GM23338 (cell line): ENCODE measurements at regions not wholly inside any gene's neighbourhood (a gene's known extent, or its start where the extent isn't known, plus 50 kb on each side); places are given as distances from the start of the nearest gene placed in this dataset.

Source experiments
- ATAC-seq: fragments of 200-7000 bp; cut with Tn5 transposase; 3 replicates; pipeline ENCODE4 v1.9.1; 2020
- DNase-seq: peaks from one replicate; pipeline ENCODE4 v3.0.0-alpha.2; 2015; ENCODE audit warnings: low spot score
- H2AFZ ChIP-seq: fragments of 200-600 bp; sonication (generic); 2 replicates; pipeline ENCODE4 v1.8.0; 2016; ENCODE audit warnings: antibody characterized with exemption, mild to moderate bottlenecking, moderate library complexity
- H3F3A ChIP-seq: fragments of 200-600 bp; sonication (generic); replicated peaks from 2 replicates; pipeline ENCODE4 v1.8.0; 2017; ENCODE audit warnings: antibody characterized with exemption, mixed run types, low read depth
- H3K27ac ChIP-seq: fragments of 200-600 bp; sonication (generic); 2 replicates; pipeline ENCODE4 v1.6.1; 2016; ENCODE audit warnings: low read depth
- H3K27me3 ChIP-seq: fragments of 200-600 bp; sonication (generic); 2 replicates; pipeline ENCODE4 v1.8.0; 2016; ENCODE audit warnings: mild to moderate bottlenecking, mixed run types, moderate library complexity; ENCODE audit not compliant: insufficient read depth
- H3K36me3 ChIP-seq: fragments of 200-600 bp; sonication (generic); 2 replicates; pipeline ENCODE4 v1.8.0; 2016; ENCODE audit warnings: mild to moderate bottlenecking; ENCODE audit not compliant: insufficient read depth
- H3K4me1 ChIP-seq: fragments of 200-600 bp; sonication (generic); 2 replicates; pipeline ENCODE4 v1.8.0; 2016; ENCODE audit warnings: mild to moderate bottlenecking, moderate library complexity; ENCODE audit not compliant: insufficient read depth
- H3K4me2 ChIP-seq: fragments of 200-600 bp; sonication (generic); 2 replicates; pipeline ENCODE4 v1.7.1; 2017; ENCODE audit warnings: mixed run types
- H3K4me3 ChIP-seq: fragments of 200-600 bp; sonication (generic); 2 replicates; pipeline ENCODE4 v1.6.1; 2016; ENCODE audit warnings: mixed run types
- H3K79me2 ChIP-seq: fragments of 200-600 bp; sonication (generic); replicated peaks from 2 replicates; pipeline ENCODE4 v1.8.0; 2017; ENCODE audit warnings: mild to moderate bottlenecking; ENCODE audit not compliant: insufficient read depth
- H3K9me2 ChIP-seq: fragments of 200-600 bp; sonication (generic); 2 replicates; pipeline ENCODE4 v1.8.0; 2017; ENCODE audit not compliant: insufficient read depth
- H4K20me1 ChIP-seq: fragments of 200-600 bp; sonication (generic); replicated peaks from 2 replicates; pipeline ENCODE4 v1.8.0; 2017; ENCODE audit warnings: mild to moderate bottlenecking; ENCODE audit not compliant: insufficient read depth
- H3K27ac Mint-ChIP-seq: 2 replicates; pipeline ENCODE4 v1.8.0; 2020; ENCODE audit warnings: inconsistent platforms, mild to moderate bottlenecking, moderate library complexity, mixed read lengths
- H3K27me3 Mint-ChIP-seq: 3 replicates; pipeline ENCODE4 v1.8.0; 2022; ENCODE audit warnings: low read depth, mild to moderate bottlenecking, moderate library complexity, mixed read lengths, inconsistent platforms; ENCODE audit not compliant: insufficient read depth, poor library complexity
- H3K36me3 Mint-ChIP-seq: 3 replicates; pipeline ENCODE4 v1.8.0; 2021; ENCODE audit warnings: low read depth, mild to moderate bottlenecking, inconsistent platforms, moderate library complexity, mixed read lengths
- H3K4me1 Mint-ChIP-seq: 3 replicates; pipeline ENCODE4 v1.8.0; 2020; ENCODE audit warnings: mild to moderate bottlenecking, inconsistent platforms, mixed read lengths
- H3K4me3 Mint-ChIP-seq: 3 replicates; pipeline ENCODE4 v1.8.0; 2021; ENCODE audit warnings: moderate library complexity, mild to moderate bottlenecking, inconsistent platforms, mixed read lengths
- H3K9me3 Mint-ChIP-seq: 3 replicates; pipeline ENCODE4 v1.8.0; 2020; ENCODE audit warnings: moderate library complexity, mild to moderate bottlenecking, inconsistent platforms, mixed read lengths
- CREB1 ChIP-seq: fragments of 250-450 bp; sonication (Bioruptor Pico); IDR thresholded peaks from 2 replicates; pipeline ENCODE4 v1.5.0; 2020; ENCODE audit warnings: low read depth, mild to moderate bottlenecking, moderate library complexity
- EZH2 ChIP-seq: fragments of 200-600 bp; sonication (generic); IDR thresholded peaks from one replicate; pipeline ENCODE4 v1.8.0; 2017; ENCODE audit warnings: antibody characterized with exemption, mild to moderate bottlenecking, low read depth; ENCODE audit not compliant: unreplicated experiment
- EZH2phosphoT487 ChIP-seq: fragments of 200-600 bp; sonication (generic); IDR thresholded peaks from one replicate; pipeline ENCODE4 v1.8.1; 2018; ENCODE audit warnings: antibody characterized with exemption; ENCODE audit not compliant: unreplicated experiment
- JUNB ChIP-seq: IDR thresholded peaks from one replicate; pipeline ENCODE4 v1.6.1; 2016; ENCODE audit warnings: antibody characterized with exemption; ENCODE audit not compliant: unreplicated experiment
- NANOG ChIP-seq: IDR thresholded peaks from 2 replicates; pipeline ENCODE4 v1.6.1; 2016; ENCODE audit warnings: antibody characterized with exemption, borderline replicate concordance
- POLR2AphosphoS5 ChIP-seq: IDR thresholded peaks from 2 replicates; pipeline ENCODE4 v1.6.1; 2016; ENCODE audit warnings: antibody characterized with exemption, low read depth
- STAT1 ChIP-seq: IDR thresholded peaks from one replicate; pipeline ENCODE4 v1.6.1; 2016; ENCODE audit warnings: antibody characterized with exemption; ENCODE audit not compliant: unreplicated experiment
- ZNF114 ChIP-seq: fragments of 250-450 bp; sonication (Bioruptor Pico); IDR thresholded peaks from 2 replicates; pipeline ENCODE4 v1.5.0; 2020; ENCODE audit warnings: mild to moderate bottlenecking, moderate library complexity
- ZNF331 ChIP-seq: fragments of 250-450 bp; sonication (Bioruptor Pico); IDR thresholded peaks from 2 replicates; pipeline ENCODE4 v1.5.0; 2020; ENCODE audit warnings: low read depth, mild to moderate bottlenecking, moderate library complexity
- TF ChIP-seq, protein P1 (sequence below): fragments of 250-450 bp; sonication (Bioruptor Pico); IDR thresholded peaks from 2 replicates; pipeline ENCODE4 v1.5.0; 2020; ENCODE audit warnings: mild to moderate bottlenecking, moderate library complexity
- TF ChIP-seq, protein P2 (sequence below): IDR thresholded peaks from 2 replicates; pipeline ENCODE4 v1.6.1; 2016; ENCODE audit warnings: antibody characterized with exemption
- TF ChIP-seq, protein P3 (sequence below): IDR thresholded peaks from one replicate; pipeline ENCODE4 v1.6.1; 2018; ENCODE audit warnings: antibody characterized with exemption; ENCODE audit not compliant: unreplicated experiment
- TF ChIP-seq, protein P4 (sequence below), 2 experiments: fragments of 200-600 bp in 1 of 2; sonication (generic) in 1 of 2; conservative IDR thresholded peaks; 2 replicates each; pipeline versions ENCODE4 v1.5.1 to v1.6.1; 2016 to 2017; ENCODE audit warnings: antibody characterized with exemption in 2 of 2, low read depth in 2 of 2, mild to moderate bottlenecking in 2 of 2, moderate library complexity in 1 of 2

DNA sequence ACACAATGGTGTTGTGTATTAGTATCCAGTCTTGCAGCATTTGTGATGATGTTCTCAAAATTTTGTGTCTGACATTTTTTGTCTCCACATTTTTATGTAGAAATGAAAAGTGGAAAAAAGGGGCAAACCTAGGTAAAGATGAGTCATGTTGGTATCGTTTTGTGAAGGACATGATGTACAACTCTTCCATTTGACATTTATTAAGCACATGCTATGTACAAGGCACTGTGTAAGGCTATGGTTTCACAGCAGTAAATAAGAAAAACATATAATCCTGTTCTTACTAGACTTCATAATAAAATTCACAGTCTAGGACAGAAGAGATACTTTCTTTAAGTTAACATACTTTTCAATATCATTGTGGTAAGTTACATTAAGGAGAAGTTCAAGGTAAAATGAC, 143.5 kb upstream of the CNTN4 start:
- no peak for TF ChIP-seq NANOG
- TF ChIP-seq, protein P1, sequence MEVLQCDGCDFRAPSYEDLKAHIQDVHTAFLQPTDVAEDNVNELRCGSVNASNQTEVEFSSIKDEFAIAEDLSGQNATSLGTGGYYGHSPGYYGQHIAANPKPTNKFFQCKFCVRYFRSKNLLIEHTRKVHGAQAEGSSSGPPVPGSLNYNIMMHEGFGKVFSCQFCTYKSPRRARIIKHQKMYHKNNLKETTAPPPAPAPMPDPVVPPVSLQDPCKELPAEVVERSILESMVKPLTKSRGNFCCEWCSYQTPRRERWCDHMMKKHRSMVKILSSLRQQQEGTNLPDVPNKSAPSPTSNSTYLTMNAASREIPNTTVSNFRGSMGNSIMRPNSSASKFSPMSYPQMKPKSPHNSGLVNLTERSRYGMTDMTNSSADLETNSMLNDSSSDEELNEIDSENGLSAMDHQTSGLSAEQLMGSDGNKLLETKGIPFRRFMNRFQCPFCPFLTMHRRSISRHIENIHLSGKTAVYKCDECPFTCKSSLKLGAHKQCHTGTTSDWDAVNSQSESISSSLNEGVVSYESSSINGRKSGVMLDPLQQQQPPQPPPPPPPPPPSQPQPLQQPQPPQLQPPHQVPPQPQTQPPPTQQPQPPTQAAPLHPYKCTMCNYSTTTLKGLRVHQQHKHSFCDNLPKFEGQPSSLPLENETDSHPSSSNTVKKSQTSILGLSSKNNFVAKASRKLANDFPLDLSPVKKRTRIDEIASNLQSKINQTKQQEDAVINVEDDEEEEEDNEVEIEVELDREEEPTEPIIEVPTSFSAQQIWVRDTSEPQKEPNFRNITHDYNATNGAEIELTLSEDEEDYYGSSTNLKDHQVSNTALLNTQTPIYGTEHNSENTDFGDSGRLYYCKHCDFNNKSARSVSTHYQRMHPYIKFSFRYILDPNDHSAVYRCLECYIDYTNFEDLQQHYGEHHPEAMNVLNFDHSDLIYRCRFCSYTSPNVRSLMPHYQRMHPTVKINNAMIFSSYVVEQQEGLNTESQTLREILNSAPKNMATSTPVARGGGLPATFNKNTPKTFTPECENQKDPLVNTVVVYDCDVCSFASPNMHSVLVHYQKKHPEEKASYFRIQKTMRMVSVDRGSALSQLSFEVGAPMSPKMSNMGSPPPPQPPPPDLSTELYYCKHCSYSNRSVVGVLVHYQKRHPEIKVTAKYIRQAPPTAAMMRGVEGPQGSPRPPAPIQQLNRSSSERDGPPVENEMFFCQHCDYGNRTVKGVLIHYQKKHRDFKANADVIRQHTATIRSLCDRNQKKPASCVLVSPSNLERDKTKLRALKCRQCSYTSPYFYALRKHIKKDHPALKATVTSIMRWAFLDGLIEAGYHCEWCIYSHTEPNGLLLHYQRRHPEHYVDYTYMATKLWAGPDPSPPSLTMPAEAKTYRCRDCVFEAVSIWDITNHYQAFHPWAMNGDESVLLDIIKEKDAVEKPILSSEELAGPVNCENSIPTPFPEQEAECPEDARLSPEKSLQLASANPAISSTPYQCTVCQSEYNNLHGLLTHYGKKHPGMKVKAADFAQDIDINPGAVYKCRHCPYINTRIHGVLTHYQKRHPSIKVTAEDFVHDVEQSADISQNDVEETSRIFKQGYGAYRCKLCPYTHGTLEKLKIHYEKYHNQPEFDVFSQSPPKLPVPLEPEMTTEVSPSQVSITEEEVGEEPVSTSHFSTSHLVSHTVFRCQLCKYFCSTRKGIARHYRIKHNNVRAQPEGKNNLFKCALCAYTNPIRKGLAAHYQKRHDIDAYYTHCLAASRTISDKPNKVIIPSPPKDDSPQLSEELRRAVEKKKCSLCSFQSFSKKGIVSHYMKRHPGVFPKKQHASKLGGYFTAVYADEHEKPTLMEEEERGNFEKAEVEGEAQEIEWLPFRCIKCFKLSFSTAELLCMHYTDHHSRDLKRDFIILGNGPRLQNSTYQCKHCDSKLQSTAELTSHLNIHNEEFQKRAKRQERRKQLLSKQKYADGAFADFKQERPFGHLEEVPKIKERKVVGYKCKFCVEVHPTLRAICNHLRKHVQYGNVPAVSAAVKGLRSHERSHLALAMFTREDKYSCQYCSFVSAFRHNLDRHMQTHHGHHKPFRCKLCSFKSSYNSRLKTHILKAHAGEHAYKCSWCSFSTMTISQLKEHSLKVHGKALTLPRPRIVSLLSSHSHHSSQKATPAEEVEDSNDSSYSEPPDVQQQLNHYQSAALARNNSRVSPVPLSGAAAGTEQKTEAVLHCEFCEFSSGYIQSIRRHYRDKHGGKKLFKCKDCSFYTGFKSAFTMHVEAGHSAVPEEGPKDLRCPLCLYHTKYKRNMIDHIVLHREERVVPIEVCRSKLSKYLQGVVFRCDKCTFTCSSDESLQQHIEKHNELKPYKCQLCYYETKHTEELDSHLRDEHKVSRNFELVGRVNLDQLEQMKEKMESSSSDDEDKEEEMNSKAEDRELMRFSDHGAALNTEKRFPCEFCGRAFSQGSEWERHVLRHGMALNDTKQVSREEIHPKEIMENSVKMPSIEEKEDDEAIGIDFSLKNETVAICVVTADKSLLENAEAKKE (CRISPR knock-in tag) = no peak
- TF ChIP-seq ZNF114 = no peak
- TF ChIP-seq ZNF331 = no peak
- TF ChIP-seq, protein P2, sequence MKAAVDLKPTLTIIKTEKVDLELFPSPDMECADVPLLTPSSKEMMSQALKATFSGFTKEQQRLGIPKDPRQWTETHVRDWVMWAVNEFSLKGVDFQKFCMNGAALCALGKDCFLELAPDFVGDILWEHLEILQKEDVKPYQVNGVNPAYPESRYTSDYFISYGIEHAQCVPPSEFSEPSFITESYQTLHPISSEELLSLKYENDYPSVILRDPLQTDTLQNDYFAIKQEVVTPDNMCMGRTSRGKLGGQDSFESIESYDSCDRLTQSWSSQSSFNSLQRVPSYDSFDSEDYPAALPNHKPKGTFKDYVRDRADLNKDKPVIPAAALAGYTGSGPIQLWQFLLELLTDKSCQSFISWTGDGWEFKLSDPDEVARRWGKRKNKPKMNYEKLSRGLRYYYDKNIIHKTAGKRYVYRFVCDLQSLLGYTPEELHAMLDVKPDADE = no peak
- no peak for TF ChIP-seq STAT1
- TF ChIP-seq, protein P3, sequence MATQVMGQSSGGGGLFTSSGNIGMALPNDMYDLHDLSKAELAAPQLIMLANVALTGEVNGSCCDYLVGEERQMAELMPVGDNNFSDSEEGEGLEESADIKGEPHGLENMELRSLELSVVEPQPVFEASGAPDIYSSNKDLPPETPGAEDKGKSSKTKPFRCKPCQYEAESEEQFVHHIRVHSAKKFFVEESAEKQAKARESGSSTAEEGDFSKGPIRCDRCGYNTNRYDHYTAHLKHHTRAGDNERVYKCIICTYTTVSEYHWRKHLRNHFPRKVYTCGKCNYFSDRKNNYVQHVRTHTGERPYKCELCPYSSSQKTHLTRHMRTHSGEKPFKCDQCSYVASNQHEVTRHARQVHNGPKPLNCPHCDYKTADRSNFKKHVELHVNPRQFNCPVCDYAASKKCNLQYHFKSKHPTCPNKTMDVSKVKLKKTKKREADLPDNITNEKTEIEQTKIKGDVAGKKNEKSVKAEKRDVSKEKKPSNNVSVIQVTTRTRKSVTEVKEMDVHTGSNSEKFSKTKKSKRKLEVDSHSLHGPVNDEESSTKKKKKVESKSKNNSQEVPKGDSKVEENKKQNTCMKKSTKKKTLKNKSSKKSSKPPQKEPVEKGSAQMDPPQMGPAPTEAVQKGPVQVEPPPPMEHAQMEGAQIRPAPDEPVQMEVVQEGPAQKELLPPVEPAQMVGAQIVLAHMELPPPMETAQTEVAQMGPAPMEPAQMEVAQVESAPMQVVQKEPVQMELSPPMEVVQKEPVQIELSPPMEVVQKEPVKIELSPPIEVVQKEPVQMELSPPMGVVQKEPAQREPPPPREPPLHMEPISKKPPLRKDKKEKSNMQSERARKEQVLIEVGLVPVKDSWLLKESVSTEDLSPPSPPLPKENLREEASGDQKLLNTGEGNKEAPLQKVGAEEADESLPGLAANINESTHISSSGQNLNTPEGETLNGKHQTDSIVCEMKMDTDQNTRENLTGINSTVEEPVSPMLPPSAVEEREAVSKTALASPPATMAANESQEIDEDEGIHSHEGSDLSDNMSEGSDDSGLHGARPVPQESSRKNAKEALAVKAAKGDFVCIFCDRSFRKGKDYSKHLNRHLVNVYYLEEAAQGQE = no peak
- no peak for TF ChIP-seq CREB1 (CRISPR knock-in tag)
- no peak for TF ChIP-seq POLR2AphosphoS5
- no peak for TF ChIP-seq JUNB
- no peak for TF ChIP-seq EZH2
- TF ChIP-seq EZH2phosphoT487 = no peak
- TF ChIP-seq, protein P4, sequence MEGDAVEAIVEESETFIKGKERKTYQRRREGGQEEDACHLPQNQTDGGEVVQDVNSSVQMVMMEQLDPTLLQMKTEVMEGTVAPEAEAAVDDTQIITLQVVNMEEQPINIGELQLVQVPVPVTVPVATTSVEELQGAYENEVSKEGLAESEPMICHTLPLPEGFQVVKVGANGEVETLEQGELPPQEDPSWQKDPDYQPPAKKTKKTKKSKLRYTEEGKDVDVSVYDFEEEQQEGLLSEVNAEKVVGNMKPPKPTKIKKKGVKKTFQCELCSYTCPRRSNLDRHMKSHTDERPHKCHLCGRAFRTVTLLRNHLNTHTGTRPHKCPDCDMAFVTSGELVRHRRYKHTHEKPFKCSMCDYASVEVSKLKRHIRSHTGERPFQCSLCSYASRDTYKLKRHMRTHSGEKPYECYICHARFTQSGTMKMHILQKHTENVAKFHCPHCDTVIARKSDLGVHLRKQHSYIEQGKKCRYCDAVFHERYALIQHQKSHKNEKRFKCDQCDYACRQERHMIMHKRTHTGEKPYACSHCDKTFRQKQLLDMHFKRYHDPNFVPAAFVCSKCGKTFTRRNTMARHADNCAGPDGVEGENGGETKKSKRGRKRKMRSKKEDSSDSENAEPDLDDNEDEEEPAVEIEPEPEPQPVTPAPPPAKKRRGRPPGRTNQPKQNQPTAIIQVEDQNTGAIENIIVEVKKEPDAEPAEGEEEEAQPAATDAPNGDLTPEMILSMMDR (conservative IDR thresholded peaks at IDR 0.05; ENCODE audit: low read depth in 2 of 2) = no peak
- Mint-ChIP-seq H3K27ac (no peak overlapping the region), H3K4me1 (no peaks in the 10 kb centered on the region), H3K36me3 (peaks cover 14% of the 10 kb centered on the region; the same call in 2 of the 3 replicates), H3K27me3 (peaks cover 7% of the 10 kb centered on the region), H3K4me3 (no peak overlapping the region), H3K9me3 (peaks cover 96% of the 10 kb centered on the region)
- Histone ChIP-seq H3K27me3 (no peaks in the 10 kb centered on the region), H3K27ac (no peak overlapping the region), H3K9me2 (no peaks in the 10 kb centered on the region), H3K36me3 (0 out of 2 replicates have a peak, but pooled peaks cover 3% of the 10 kb centered on the region), H3K4me1 (no peaks in the 10 kb centered on the region), H3K4me3 (no peak overlapping the region), H2AFZ (no peak overlapping the region), H3K4me2 (no peak overlapping the region), H4K20me1 (no peaks in the 10 kb centered on the region), H3F3A (no peaks in the 10 kb centered on the region), H3K79me2 (no peaks in the 10 kb centered on the region)
- ATAC-seq = no peak
- no peak for DNase-seq
